ENCODE measurements at regions not wholly inside any gene's neighbourhood (a gene's known extent, or its start where the extent isn't known, plus 50 kb on each side); places are given as distances from the start of the nearest gene placed in this dataset.

GRCh38 chr9:89888233-89888632 is 283.4 kb downstream of the GADD45G start:
- TF ChIP-seq CREB1 (IDR thresholded peaks at IDR 0.05; ENCODE audit: low read depth) (no peak), MAX (IDR thresholded peaks at IDR 0.05) (no peak), TCF12 (IDR thresholded peaks at IDR 0.05; ENCODE audit: low read depth) (no peak), RAD21 (IDR thresholded peaks at IDR 0.05; ENCODE audit: low read depth) (no peak), REST (IDR thresholded peaks at IDR 0.05; ENCODE audit: low read depth) (no peak), YY1 (IDR thresholded peaks at IDR 0.05; ENCODE audit: low read depth) (no peak), CEBPB (IDR thresholded peaks at IDR 0.05) (no peak), TAF1 (IDR thresholded peaks at IDR 0.05; ENCODE audit: low read depth) (no peak), FOXM1 (IDR thresholded peaks at IDR 0.05; ENCODE audit: borderline replicate concordance, low read depth) (no peak), EP300 (IDR thresholded peaks at IDR 0.05; ENCODE audit: borderline replicate concordance) (no peak), ZBTB7A (IDR thresholded peaks at IDR 0.05; ENCODE audit: low read depth) (no peak)
